ENCODE measurements at regions not wholly inside any gene's neighbourhood (a gene's known extent, or its start where the extent isn't known, plus 50 kb on each side); places are given as distances from the start of the nearest gene placed in this dataset.

- TF ChIP-seq CTCF (IDR thresholded peaks at IDR 0.05) (no peak), POLR2A (IDR thresholded peaks at IDR 0.05) (no peak)
Observed at GRCh38 chr20:60407938-60408337, 449.7 kb downstream of the CDH26 start.

Data from uterus (tissue), 2 donors.